Prostate gland (tissue), 2 donors: ENCODE measurements at regions not wholly inside any gene's neighbourhood (a gene's known extent, or its start where the extent isn't known, plus 50 kb on each side); places are given as distances from the start of the nearest gene placed in this dataset.

ENCODE experiments used
- POLR2A ChIP-seq: fragments of 450-650 bp; IDR thresholded peaks from one replicate; pipeline ENCODE4 v1.6.1; 2016; ENCODE audit warnings: antibody characterized with exemption, mild to moderate bottlenecking
- POLR2AphosphoS5 ChIP-seq: sonication (generic); formaldehyde crosslinking; IDR thresholded peaks from one replicate; pipeline ENCODE4 v1.6.1; 2017; ENCODE audit warnings: antibody characterized with exemption
- TF ChIP-seq, protein P1 (sequence below), 4 experiments: fragments of 200-600 bp in 2 of 4; fragments of 450-650 bp in 2 of 4; sonication (generic) in 2 of 4; IDR thresholded peaks; 1 replicate in 3 of 4; 2 replicates in 1 of 4; pipeline ENCODE4 v1.5.1; 2016 to 2019; ENCODE audit warnings: antibody characterized with exemption in 4 of 4, mild to moderate bottlenecking in 2 of 4, moderate library complexity in 2 of 4

DNA sequence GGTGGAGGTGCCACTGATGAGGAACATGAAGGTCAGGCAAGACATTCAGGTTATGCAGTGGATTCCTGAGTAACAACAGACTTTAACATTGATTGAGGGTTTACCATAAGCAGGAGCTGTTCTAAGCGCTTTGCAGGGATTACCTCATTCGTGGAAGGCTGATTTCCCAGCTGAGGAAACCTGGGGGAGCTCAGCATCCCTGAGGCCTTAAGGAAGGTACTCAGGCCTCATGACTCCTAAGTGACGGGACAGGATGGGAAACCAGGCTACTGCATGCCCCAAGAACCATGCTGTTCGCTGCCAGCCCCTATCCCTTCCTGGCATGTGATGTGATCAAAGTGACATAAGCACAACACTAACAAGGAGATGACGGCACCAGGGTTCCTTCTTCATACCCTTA is 143.6 kb upstream of the NFE2L3 start:
- TF ChIP-seq, protein P1, sequence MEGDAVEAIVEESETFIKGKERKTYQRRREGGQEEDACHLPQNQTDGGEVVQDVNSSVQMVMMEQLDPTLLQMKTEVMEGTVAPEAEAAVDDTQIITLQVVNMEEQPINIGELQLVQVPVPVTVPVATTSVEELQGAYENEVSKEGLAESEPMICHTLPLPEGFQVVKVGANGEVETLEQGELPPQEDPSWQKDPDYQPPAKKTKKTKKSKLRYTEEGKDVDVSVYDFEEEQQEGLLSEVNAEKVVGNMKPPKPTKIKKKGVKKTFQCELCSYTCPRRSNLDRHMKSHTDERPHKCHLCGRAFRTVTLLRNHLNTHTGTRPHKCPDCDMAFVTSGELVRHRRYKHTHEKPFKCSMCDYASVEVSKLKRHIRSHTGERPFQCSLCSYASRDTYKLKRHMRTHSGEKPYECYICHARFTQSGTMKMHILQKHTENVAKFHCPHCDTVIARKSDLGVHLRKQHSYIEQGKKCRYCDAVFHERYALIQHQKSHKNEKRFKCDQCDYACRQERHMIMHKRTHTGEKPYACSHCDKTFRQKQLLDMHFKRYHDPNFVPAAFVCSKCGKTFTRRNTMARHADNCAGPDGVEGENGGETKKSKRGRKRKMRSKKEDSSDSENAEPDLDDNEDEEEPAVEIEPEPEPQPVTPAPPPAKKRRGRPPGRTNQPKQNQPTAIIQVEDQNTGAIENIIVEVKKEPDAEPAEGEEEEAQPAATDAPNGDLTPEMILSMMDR (IDR thresholded peaks at IDR 0.05), result no peak
- TF ChIP-seq POLR2A (no peak), POLR2AphosphoS5 (no peak)
